ENCODE measurements at regions not wholly inside any gene's neighbourhood (a gene's known extent, or its start where the extent isn't known, plus 50 kb on each side); places are given as distances from the start of the nearest gene placed in this dataset.

DNA sequence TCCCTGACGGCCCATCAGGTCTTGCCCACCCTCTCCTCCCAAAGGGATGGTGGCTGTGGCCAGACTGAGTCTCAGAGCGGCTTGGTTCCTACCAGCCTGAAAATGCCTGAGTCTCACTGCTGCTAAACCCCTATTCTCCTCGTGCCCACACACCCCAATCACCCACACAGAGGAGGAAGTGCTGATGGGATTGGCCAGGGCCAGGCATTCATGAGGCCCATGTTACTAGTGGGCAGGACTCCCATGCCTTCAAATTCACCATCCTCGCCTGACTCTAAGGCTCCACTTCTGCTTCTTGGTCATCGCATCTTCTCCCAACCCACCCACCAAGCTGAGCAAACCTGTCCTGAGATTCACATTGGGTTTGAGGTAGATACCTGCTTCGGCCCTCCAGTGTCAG, 80.1 kb upstream of the CST7 start:
- TF ChIP-seq, protein P1, sequence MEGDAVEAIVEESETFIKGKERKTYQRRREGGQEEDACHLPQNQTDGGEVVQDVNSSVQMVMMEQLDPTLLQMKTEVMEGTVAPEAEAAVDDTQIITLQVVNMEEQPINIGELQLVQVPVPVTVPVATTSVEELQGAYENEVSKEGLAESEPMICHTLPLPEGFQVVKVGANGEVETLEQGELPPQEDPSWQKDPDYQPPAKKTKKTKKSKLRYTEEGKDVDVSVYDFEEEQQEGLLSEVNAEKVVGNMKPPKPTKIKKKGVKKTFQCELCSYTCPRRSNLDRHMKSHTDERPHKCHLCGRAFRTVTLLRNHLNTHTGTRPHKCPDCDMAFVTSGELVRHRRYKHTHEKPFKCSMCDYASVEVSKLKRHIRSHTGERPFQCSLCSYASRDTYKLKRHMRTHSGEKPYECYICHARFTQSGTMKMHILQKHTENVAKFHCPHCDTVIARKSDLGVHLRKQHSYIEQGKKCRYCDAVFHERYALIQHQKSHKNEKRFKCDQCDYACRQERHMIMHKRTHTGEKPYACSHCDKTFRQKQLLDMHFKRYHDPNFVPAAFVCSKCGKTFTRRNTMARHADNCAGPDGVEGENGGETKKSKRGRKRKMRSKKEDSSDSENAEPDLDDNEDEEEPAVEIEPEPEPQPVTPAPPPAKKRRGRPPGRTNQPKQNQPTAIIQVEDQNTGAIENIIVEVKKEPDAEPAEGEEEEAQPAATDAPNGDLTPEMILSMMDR (IDR thresholded peaks at IDR 0.05; ENCODE audit: insufficient read depth, low read length) = no peak
- no peak overlapping the region for H3K4me3 ChIP-seq (ENCODE audit: low read depth, low read length)
- no peak for DNase-seq (ENCODE audit: low read depth)

DNA sequence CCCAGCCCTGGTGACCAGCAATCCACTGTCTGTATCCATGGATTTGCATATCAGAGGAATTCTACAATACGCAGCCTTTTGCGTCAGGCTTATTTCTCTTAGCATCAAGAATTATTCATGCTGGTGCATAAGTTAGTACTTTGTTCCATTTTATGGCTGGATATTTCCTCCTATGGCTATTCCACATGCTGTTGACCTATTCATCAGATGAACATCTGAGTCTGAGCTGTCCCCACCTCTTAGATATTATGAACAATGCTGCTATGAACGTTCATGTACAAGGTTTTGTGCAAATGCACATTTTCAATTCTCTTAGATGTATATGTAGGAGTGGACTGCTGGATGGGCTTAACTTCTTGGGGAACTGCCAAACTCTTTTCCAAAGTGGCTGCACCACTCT, 79.0 kb upstream of the CST7 start:
- H3K4me3 ChIP-seq (ENCODE audit: low read depth, low read length) = no peak overlapping the region
- TF ChIP-seq, protein P1 (IDR thresholded peaks at IDR 0.05; ENCODE audit: insufficient read depth, low read length) = no peak
- no peak for DNase-seq (ENCODE audit: low read depth)

DNA sequence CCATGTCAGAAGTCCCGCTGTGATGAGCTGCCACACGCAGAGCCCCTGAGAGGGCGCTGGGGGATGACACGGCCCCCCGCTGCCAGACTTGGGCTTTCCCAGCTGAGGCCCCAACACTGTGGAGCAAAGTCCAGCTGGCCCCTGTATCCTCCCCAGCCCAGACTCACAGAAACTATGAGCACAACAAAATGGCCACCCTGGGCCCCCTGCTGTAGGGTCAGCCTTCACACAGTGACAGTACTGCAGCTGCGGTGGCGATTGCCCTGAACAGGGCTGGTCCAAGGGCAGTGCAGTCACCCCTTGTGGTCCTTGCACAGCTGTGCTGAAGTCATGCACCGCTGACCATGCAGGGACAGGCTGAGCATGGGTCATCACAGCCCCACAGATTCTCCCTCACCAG, 78.2 kb upstream of the CST7 start:
- no peak for DNase-seq (ENCODE audit: low read depth)
- TF ChIP-seq, protein P1 (IDR thresholded peaks at IDR 0.05; ENCODE audit: insufficient read depth, low read length) = no peak
- no peak overlapping the region for H3K4me3 ChIP-seq (ENCODE audit: low read depth, low read length)

DNA sequence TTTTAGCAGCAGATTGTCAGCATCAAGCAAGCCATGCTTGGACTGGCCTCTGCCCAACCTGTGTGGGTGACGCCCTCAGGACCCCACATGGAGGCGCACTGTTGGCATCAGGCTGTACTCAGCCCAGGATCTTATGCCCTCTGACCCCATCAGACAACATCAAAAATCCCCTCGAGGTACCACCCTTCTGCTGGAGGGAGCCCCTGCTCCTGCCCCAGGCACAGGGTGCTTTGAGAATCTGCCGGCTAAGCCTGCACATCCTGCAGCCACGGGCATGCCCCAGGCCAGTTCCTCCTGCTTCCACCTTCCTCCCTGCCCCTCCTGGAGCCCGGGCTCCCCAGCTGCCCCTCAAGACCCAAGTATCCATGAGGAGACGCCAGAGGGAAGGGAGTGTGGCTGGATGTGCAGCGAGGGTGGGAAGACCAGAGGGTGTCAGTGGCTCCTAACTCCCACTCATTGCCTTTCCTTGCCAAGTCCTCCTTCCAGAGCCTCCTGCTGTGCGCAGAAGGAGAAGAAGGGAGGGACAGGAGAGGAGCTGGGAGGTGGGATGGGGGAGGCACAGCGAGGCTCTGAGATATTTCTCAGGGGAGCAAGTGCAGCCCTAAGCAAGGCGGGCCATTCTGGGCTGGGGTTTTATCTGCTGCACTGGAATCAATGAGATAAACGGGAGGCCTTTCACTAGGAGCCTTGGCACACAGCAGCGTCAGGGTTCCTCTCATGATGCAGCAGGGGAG, 77.4 kb upstream of the CST7 start:
- TF ChIP-seq, protein P1 (IDR thresholded peaks at IDR 0.05; ENCODE audit: insufficient read depth, low read length) = no peak
- DNase-seq (ENCODE audit: low read depth) = no peak
- no peak overlapping the region for H3K4me3 ChIP-seq (ENCODE audit: low read depth, low read length)

DNA sequence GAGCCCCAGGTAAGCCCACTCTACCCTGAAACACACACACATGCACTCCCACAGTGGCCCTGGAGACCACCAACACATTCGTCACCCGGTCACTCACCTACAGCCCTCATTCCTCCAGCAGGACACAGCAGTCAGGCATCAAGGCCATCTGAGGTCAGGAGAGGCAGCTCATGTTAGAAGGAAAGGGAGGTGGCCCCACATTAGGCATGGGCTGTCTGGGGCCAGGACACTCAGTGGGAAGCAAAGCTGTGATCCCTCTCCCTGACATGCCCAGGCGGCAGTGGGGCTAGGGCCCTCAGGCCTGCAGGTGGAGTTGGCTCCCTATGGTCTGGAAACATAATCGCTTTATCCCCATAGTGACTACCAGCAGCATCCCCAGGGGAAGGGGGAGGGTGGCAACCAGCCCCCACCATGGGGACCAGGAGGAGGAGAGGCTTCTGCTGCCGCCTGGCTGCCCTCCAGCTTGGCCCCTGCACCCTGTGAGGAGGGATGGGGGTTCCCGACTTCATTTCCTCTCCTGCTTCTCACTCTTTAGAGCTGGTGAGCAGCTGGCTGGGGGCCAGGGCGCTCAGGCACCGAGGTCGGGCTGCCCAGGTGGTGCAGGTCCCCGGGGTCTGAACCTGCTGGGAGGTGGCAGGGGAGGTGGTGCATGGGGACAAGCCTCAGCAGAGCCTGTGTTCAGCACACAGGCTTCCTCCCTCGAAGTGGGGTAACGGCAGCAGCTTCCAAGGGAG, 76.6 kb upstream of the CST7 start:
- TF ChIP-seq, protein P1 (IDR thresholded peaks at IDR 0.05; ENCODE audit: insufficient read depth, low read length) = no peak
- no peak for DNase-seq (ENCODE audit: low read depth)
- no peak overlapping the region for H3K4me3 ChIP-seq (ENCODE audit: low read depth, low read length)

DNA sequence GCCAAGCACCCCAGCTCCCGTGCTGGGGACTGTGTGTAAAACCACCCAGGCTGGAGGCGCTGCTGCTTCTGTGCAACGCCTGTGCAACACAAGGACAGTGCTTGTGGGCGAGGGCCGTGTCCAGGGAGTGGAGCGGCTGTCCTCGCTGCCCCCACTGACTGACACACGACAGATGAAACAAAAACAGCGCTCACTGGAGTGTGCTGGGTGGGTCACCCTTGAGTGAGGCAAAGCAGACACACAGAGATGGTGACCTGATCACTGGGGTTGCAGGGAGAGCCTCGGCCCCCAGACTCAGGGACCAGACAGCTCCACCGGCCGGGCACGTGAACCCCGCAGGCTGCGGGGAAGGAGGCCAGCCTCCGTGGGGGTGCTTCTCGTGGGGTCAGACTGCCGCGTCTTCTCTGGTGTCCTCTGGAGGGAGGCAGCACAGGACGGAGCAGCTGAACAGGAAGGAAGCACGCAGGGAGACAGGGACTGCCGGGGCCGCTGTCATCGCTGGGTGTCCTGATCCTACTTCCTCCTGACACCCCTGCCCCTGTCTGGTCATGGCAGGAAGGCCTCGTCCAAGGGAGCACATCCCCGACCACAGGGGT, 75.9 kb upstream of the CST7 start:
- no peak overlapping the region for H3K4me3 ChIP-seq (ENCODE audit: low read depth, low read length)
- DNase-seq (ENCODE audit: low read depth) = no peak
- TF ChIP-seq, protein P1 (IDR thresholded peaks at IDR 0.05; ENCODE audit: insufficient read depth, low read length) = no peak

All from fibroblast of the aortic adventitia (primary cell).